ENCODE measurements at regions not wholly inside any gene's neighbourhood (a gene's known extent, or its start where the extent isn't known, plus 50 kb on each side); places are given as distances from the start of the nearest gene placed in this dataset.

DNA sequence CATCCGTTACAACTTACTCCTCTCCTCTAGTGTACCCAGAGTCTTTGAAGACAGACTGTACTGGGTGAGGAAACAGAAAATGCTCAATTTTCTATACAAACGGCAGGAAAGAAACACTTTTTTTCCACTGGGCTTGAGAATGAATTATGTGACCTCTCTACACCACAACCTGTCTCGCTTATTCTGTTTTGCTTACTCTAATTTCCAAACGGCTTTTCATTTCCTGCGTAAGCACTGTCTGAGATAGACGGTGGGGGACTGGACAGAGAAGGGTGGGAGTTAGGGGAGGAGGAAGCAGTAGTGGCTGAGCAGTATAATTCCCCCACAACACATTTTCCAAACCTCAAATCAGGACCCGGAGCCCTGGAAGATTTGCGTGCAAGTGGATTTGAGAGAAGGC lies 191.4 kb upstream of the SDK2 start:
- no peak overlapping the region for H3K27ac ChIP-seq (ENCODE audit: low read length)
- no peaks in the 10 kb centered on the region for H3K9me3 ChIP-seq (ENCODE audit: insufficient read depth, low read length)

DNA sequence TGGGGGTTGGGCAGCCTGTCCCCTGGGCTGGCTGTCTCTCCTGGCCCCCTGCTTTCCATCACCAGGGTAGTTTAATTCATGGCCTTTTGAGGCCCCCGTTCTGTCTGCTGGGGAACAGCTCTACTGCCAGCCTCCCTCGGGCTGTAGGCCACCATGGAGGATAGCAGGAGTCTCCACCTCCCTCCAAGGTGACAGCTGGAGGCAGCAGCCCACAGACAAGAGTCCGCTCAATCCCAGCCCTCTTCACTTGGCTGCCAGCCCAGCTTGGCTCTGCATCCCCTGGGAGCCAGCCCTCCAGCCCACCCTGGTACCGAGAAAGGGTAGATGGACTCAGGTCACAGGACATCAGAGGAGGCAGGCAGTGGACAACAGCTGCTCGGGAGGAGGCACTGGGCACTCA lies 194.6 kb upstream of the SDK2 start:
- Histone ChIP-seq H3K36me3 (replicated peaks; ENCODE audit: low read depth, low read length) (no peaks in the 10 kb centered on the region), H3K27ac (ENCODE audit: low read length) (no peak overlapping the region), H3K4me1 (ENCODE audit: low read length) (no peaks in the 10 kb centered on the region), H3K9me3 (ENCODE audit: insufficient read depth, low read length) (no peaks in the 10 kb centered on the region), H3K4me3 (ENCODE audit: low read length) (no peak overlapping the region), H3K4me2 (ENCODE audit: low read length) (no peak overlapping the region), H3K27me3 (ENCODE audit: low read depth, low read length) (peaks cover 3% of the 10 kb centered on the region; the same call in 1 of the 2 replicates), H4K20me1 (ENCODE audit: insufficient read depth, low read length) (no peaks in the 10 kb centered on the region), H3K9ac (ENCODE audit: low read length) (no peak overlapping the region), H3K79me2 (ENCODE audit: low read length) (no peaks in the 10 kb centered on the region), H2AFZ (ENCODE audit: low read depth, low read length) (no peak overlapping the region)
- TF ChIP-seq EZH2phosphoT487 (IDR thresholded peaks at IDR 0.05; ENCODE audit: low read depth): no peak
- TF ChIP-seq, protein P1, sequence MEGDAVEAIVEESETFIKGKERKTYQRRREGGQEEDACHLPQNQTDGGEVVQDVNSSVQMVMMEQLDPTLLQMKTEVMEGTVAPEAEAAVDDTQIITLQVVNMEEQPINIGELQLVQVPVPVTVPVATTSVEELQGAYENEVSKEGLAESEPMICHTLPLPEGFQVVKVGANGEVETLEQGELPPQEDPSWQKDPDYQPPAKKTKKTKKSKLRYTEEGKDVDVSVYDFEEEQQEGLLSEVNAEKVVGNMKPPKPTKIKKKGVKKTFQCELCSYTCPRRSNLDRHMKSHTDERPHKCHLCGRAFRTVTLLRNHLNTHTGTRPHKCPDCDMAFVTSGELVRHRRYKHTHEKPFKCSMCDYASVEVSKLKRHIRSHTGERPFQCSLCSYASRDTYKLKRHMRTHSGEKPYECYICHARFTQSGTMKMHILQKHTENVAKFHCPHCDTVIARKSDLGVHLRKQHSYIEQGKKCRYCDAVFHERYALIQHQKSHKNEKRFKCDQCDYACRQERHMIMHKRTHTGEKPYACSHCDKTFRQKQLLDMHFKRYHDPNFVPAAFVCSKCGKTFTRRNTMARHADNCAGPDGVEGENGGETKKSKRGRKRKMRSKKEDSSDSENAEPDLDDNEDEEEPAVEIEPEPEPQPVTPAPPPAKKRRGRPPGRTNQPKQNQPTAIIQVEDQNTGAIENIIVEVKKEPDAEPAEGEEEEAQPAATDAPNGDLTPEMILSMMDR (IDR thresholded peaks at IDR 0.05; ENCODE audit: low read depth, low read length): no peak

More for the DNA sequence above, 191.4 kb upstream of the SDK2 start:
- TF ChIP-seq EZH2phosphoT487 (IDR thresholded peaks at IDR 0.05; ENCODE audit: low read depth): no peak
- TF ChIP-seq, protein P1 (IDR thresholded peaks at IDR 0.05; ENCODE audit: low read depth, low read length): no peak
- Histone ChIP-seq H3K9ac (ENCODE audit: low read length) (no peak overlapping the region), H3K79me2 (ENCODE audit: low read length) (no peaks in the 10 kb centered on the region), H3K4me2 (ENCODE audit: low read length) (no peak overlapping the region), H3K4me3 (ENCODE audit: low read length) (no peak overlapping the region), H3K36me3 (replicated peaks; ENCODE audit: low read depth, low read length) (no peaks in the 10 kb centered on the region), H2AFZ (ENCODE audit: low read depth, low read length) (no peak overlapping the region), H3K27me3 (ENCODE audit: low read depth, low read length) (peaks cover 3% of the 10 kb centered on the region; the same call in 1 of the 2 replicates), H3K4me1 (ENCODE audit: low read length) (no peaks in the 10 kb centered on the region), H4K20me1 (ENCODE audit: insufficient read depth, low read length) (no peaks in the 10 kb centered on the region)

DNA sequence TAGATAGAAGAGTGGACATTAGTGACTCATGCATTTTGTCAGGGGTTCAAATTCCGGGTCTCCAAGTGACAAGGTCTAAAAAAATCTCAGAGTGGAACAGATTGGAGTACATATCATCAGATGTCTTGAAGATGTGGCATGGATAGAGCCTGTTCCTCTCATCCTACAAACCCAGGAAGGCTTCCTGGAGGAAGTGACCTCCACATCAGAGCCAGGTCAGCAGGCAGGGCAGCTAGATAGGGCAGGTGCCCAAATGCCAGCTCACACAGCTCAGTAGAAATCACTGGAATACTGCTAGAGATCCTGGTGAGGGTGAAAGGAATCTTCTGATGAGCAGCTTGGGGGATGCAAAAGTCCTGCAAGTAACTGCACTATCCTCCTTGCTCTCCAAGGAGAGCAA lies 196.6 kb upstream of the SDK2 start:
- Histone ChIP-seq H3K27me3 (ENCODE audit: low read depth, low read length) (peaks cover 3% of the 10 kb centered on the region; the same call in 1 of the 2 replicates), H3K9ac (ENCODE audit: low read length) (no peak overlapping the region), H3K4me2 (ENCODE audit: low read length) (no peak overlapping the region), H3K9me3 (ENCODE audit: insufficient read depth, low read length) (no peaks in the 10 kb centered on the region), H3K4me3 (ENCODE audit: low read length) (no peak overlapping the region), H2AFZ (ENCODE audit: low read depth, low read length) (no peak overlapping the region), H3K27ac (ENCODE audit: low read length) (no peak overlapping the region), H3K79me2 (ENCODE audit: low read length) (no peaks in the 10 kb centered on the region), H3K4me1 (ENCODE audit: low read length) (no peaks in the 10 kb centered on the region), H3K36me3 (replicated peaks; ENCODE audit: low read depth, low read length) (no peaks in the 10 kb centered on the region), H4K20me1 (ENCODE audit: insufficient read depth, low read length) (no peaks in the 10 kb centered on the region)
- no peak for TF ChIP-seq EZH2phosphoT487 (IDR thresholded peaks at IDR 0.05; ENCODE audit: low read depth)
- TF ChIP-seq, protein P1 (IDR thresholded peaks at IDR 0.05; ENCODE audit: low read depth, low read length): no peak

DNA sequence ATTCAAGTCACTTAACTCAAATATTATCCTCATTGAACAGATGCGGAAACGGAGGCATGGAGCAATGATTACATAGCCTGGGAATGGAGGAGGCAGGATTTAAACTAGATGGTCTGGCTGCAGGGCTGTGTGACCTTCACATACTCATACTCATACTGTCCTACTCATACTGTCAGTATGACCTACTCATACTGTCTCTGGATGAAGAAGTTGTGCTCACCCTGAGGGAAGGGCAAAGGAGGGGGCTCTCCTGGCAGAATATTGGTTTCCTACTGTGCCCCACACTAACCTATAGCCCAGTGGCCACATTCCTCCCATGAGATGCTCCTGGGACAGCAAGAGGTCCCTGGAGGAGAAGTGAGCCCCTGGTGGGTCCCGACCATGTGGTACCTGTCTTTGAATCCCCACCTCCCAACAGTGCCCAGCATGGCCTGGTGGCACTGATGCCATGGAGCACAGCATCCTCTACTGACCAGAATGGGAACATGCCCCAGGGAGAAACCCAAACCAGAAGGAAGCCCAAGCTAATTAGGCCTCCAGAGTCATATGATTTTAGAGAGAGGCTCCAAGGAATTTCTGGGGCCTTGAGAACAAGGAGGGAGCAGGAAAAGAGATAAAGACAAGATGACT lies 197.3 kb upstream of the SDK2 start:
- TF ChIP-seq, protein P1 (IDR thresholded peaks at IDR 0.05; ENCODE audit: low read depth, low read length): peak; percentile 31
- no peak for TF ChIP-seq EZH2phosphoT487 (IDR thresholded peaks at IDR 0.05; ENCODE audit: low read depth)
- Histone ChIP-seq H3K79me2 (ENCODE audit: low read length) (no peaks in the 10 kb centered on the region), H3K4me2 (ENCODE audit: low read length) (no peak overlapping the region), H4K20me1 (ENCODE audit: insufficient read depth, low read length) (no peaks in the 10 kb centered on the region), H3K9me3 (ENCODE audit: insufficient read depth, low read length) (no peaks in the 10 kb centered on the region), H3K9ac (ENCODE audit: low read length) (no peak overlapping the region), H3K36me3 (replicated peaks; ENCODE audit: low read depth, low read length) (no peaks in the 10 kb centered on the region), H3K4me3 (ENCODE audit: low read length) (no peak overlapping the region), H3K27me3 (ENCODE audit: low read depth, low read length) (0 out of 2 replicates have a peak, but pooled peaks cover 3% of the 10 kb centered on the region), H2AFZ (ENCODE audit: low read depth, low read length) (no peak overlapping the region), H3K27ac (ENCODE audit: low read length) (no peak overlapping the region), H3K4me1 (ENCODE audit: low read length) (no peaks in the 10 kb centered on the region)

Measured in OCI-LY3 (cell line).